ENCODE measurements at regions not wholly inside any gene's neighbourhood (a gene's known extent, or its start where the extent isn't known, plus 50 kb on each side); places are given as distances from the start of the nearest gene placed in this dataset.

DNA sequence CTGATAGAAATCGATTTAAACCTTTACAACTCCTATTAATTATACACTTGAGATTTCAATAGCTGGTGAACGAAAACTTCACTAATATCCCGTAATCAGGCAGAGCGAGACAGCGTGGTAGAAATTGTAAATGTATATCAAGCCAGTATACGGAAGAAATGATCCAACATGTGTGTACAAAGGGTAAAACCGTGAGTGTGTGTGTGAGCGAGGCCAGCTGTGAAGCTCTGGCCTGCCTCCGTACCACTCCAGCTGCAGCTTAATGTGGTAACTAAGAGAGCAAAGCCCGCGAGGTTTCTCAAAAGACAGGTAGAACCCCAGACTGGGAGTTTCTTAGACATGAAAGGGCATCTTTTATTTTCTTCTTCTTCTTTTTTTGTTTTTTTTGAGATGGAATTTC is 52.3 kb upstream of the ZNF516 start:
- Histone ChIP-seq H3K9ac (ENCODE audit: low read length) (no peak overlapping the region), H3K9me3 (ENCODE audit: insufficient read depth, low read depth, low read length) (no peaks in the 10 kb centered on the region), H3K4me1 (ENCODE audit: insufficient read depth, low read length) (no peaks in the 10 kb centered on the region), H4K20me1 (ENCODE audit: insufficient read depth, low read length) (no peaks in the 10 kb centered on the region), H3K27me3 (ENCODE audit: insufficient read depth, low read length) (no peaks in the 10 kb centered on the region), H3K27ac (ENCODE audit: low read depth, low read length) (no peak overlapping the region), H3K79me2 (ENCODE audit: insufficient read depth, low read length) (no peaks in the 10 kb centered on the region), H2AFZ (ENCODE audit: low read depth, low read length) (no peak overlapping the region), H3K36me3 (ENCODE audit: insufficient read depth, low read length) (no peaks in the 10 kb centered on the region), H3K4me3 (ENCODE audit: insufficient read depth, low read depth, low read length) (no peak overlapping the region), H3K4me2 (ENCODE audit: low read length) (no peak overlapping the region)
- Mint-ChIP-seq H3K4me1 (ENCODE audit: low read depth, unreplicated experiment) (no peaks in the 10 kb centered on the region), H3K27me3 (ENCODE audit: low read depth, unreplicated experiment) (peaks cover 15% of the 10 kb centered on the region), H3K36me3 (ENCODE audit: low read depth, unreplicated experiment) (no peaks in the 10 kb centered on the region), H3K9me3 (ENCODE audit: unreplicated experiment) (peaks cover 2% of the 10 kb centered on the region), H3K4me3 (ENCODE audit: unreplicated experiment) (no peak overlapping the region), H3K27ac (ENCODE audit: unreplicated experiment) (no peak overlapping the region)
- TF ChIP-seq EZH2 (IDR thresholded peaks at IDR 0.05; ENCODE audit: insufficient read depth, low read length) (no peak), CTCF (IDR thresholded peaks at IDR 0.05; ENCODE audit: insufficient read depth, low read depth, low read length) (no peak)
- DNase-seq (ENCODE audit: low read depth) (no peak), FAIRE-seq (no peak)

DNA sequence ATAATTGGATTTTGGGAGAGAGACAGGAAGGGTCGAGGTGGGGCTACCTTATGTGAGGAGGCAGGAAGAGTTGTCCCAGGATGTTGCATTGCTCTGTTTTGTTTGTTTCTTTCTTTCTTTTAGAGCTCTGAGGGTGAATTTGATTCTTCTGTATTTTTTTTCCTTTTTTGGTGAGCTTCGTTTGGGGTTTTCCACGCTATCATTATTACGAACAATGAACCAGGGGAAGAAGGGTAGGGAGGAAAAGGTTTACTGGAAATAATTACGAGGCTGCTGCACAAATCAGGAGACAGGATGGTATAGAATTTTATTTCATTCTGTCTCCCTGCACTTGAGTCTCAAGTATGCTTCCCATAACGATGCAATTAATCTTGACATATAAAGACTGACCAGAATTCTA is 51.4 kb upstream of the ZNF516 start:
- H3K27ac ChIP-seq (ENCODE audit: low read depth, low read length), result no peak overlapping the region
- DNase-seq (ENCODE audit: low read depth) (no peak), FAIRE-seq (no peak)
- H2AFZ ChIP-seq (ENCODE audit: low read depth, low read length), result peak overlapping the region; percentile 50
- no peaks in the 10 kb centered on the region for H3K36me3 Mint-ChIP-seq (ENCODE audit: low read depth, unreplicated experiment)
- no peak overlapping the region for H3K4me3 Mint-ChIP-seq (ENCODE audit: unreplicated experiment)
- H3K27me3 ChIP-seq (ENCODE audit: insufficient read depth, low read length), result no peaks in the 10 kb centered on the region
- H3K27ac Mint-ChIP-seq (ENCODE audit: unreplicated experiment), result no peak overlapping the region
- H4K20me1 ChIP-seq (ENCODE audit: insufficient read depth, low read length), result no peaks in the 10 kb centered on the region
- TF ChIP-seq EZH2 (IDR thresholded peaks at IDR 0.05; ENCODE audit: insufficient read depth, low read length) (no peak), CTCF (IDR thresholded peaks at IDR 0.05; ENCODE audit: insufficient read depth, low read depth, low read length) (no peak)
- H3K4me1 ChIP-seq (ENCODE audit: insufficient read depth, low read length), result no peaks in the 10 kb centered on the region
- peaks cover 15% of the 10 kb centered on the region for H3K27me3 Mint-ChIP-seq (ENCODE audit: low read depth, unreplicated experiment)
- H3K36me3 ChIP-seq (ENCODE audit: insufficient read depth, low read length), result no peaks in the 10 kb centered on the region
- no peaks in the 10 kb centered on the region for H3K9me3 ChIP-seq (ENCODE audit: insufficient read depth, low read depth, low read length)
- H3K9me3 Mint-ChIP-seq (ENCODE audit: unreplicated experiment), result peaks cover 2% of the 10 kb centered on the region
- H3K9ac ChIP-seq (ENCODE audit: low read length), result no peak overlapping the region
- H3K79me2 ChIP-seq (ENCODE audit: insufficient read depth, low read length), result no peaks in the 10 kb centered on the region
- H3K4me2 ChIP-seq (ENCODE audit: low read length), result peak overlapping the region; percentile 19
- no peaks in the 10 kb centered on the region for H3K4me1 Mint-ChIP-seq (ENCODE audit: low read depth, unreplicated experiment)
- no peak overlapping the region for H3K4me3 ChIP-seq (ENCODE audit: insufficient read depth, low read depth, low read length)

- no peaks in the 10 kb centered on the region for H3K4me1 ChIP-seq (ENCODE audit: insufficient read depth, low read length)
- Mint-ChIP-seq H3K36me3 (ENCODE audit: low read depth, unreplicated experiment) (no peaks in the 10 kb centered on the region), H3K4me1 (ENCODE audit: low read depth, unreplicated experiment) (no peaks in the 10 kb centered on the region), H3K27ac (ENCODE audit: unreplicated experiment) (no peak overlapping the region), H3K9me3 (ENCODE audit: unreplicated experiment) (peaks cover 2% of the 10 kb centered on the region), H3K27me3 (ENCODE audit: low read depth, unreplicated experiment) (peaks cover 15% of the 10 kb centered on the region), H3K4me3 (ENCODE audit: unreplicated experiment) (no peak overlapping the region)
- no peak overlapping the region for H3K27ac ChIP-seq (ENCODE audit: low read depth, low read length)
- TF ChIP-seq CTCF (IDR thresholded peaks at IDR 0.05; ENCODE audit: insufficient read depth, low read depth, low read length), result no peak
- TF ChIP-seq EZH2 (IDR thresholded peaks at IDR 0.05; ENCODE audit: insufficient read depth, low read length), result no peak
- no peak overlapping the region for H3K4me3 ChIP-seq (ENCODE audit: insufficient read depth, low read depth, low read length)
- no peaks in the 10 kb centered on the region for H3K27me3 ChIP-seq (ENCODE audit: insufficient read depth, low read length)
- peak overlapping the region; percentile 19 for H3K4me2 ChIP-seq (ENCODE audit: low read length)
- H3K9me3 ChIP-seq (ENCODE audit: insufficient read depth, low read depth, low read length), result no peaks in the 10 kb centered on the region
- DNase-seq (ENCODE audit: low read depth) (no peak), FAIRE-seq (no peak)
- no peak overlapping the region for H3K9ac ChIP-seq (ENCODE audit: low read length)
- H2AFZ ChIP-seq (ENCODE audit: low read depth, low read length), result peak overlapping the region; percentile 50
- H4K20me1 ChIP-seq (ENCODE audit: insufficient read depth, low read length), result no peaks in the 10 kb centered on the region
- no peaks in the 10 kb centered on the region for H3K79me2 ChIP-seq (ENCODE audit: insufficient read depth, low read length)
- no peaks in the 10 kb centered on the region for H3K36me3 ChIP-seq (ENCODE audit: insufficient read depth, low read length)
Observed at GRCh38 chr18:76546088-76546435, 51.0 kb upstream of the ZNF516 start.

Measured in astrocyte (in vitro differentiated cells and primary cell).